ENCODE measurements at regions not wholly inside any gene's neighbourhood (a gene's known extent, or its start where the extent isn't known, plus 50 kb on each side); places are given as distances from the start of the nearest gene placed in this dataset.

DNA sequence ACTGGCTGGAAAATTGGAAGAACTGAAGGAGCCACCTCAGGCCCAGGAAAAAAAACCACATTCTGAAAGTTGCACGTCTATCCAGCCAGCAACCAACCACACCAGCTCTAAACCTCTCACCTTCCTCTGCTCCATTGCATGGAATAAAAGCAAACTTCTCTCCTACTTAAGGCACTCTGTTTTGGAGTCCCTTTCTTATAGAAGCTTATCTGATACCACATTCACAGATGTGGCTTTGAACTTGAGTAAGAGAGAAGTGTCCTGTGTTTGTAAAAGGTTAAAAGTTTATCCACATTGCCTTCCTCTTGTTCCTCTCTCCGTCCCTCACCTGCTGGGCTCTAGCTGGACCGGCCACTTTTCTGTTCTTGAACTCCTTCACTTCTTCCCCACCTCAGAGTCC lies 99.6 kb upstream of the PLXNC1 start:
- Histone ChIP-seq H3K9ac (ENCODE audit: extremely low read depth, insufficient read length, low read length) (no peak overlapping the region), H3K4ac (ENCODE audit: low read depth, low read length) (no peak overlapping the region), H2AK5ac (ENCODE audit: insufficient read length, low read length) (no peak overlapping the region), H3K18ac (ENCODE audit: insufficient read length, low read depth, low read length) (no peak overlapping the region), H3K9me3 (ENCODE audit: control insufficient read depth, low read depth, low read length) (no peaks in the 10 kb centered on the region), H3K27ac (ENCODE audit: insufficient read length, low read depth, low read length) (no peak overlapping the region), H3K4me2 (ENCODE audit: insufficient read depth, insufficient read length, low read length) (no peak overlapping the region), H2BK120ac (ENCODE audit: low read depth, low read length, poor library complexity, severe bottlenecking) (no peak overlapping the region), H3K4me1 (ENCODE audit: insufficient read depth, low read length) (no peaks in the 10 kb centered on the region), H2BK15ac (ENCODE audit: low read depth, low read length) (no peak overlapping the region), H3K56ac (ENCODE audit: insufficient read length, low read depth, low read length) (no peak overlapping the region), H2BK20ac (ENCODE audit: low read depth, low read length, poor library complexity, severe bottlenecking) (no peak overlapping the region), H2AFZ (ENCODE audit: low read length) (no peak overlapping the region), H3K27me3 (ENCODE audit: insufficient read depth, low read length) (no peaks in the 10 kb centered on the region), H3K23ac (ENCODE audit: insufficient read length, low read depth, low read length) (no peak overlapping the region), H4K20me1 (ENCODE audit: control insufficient read depth, insufficient read depth, insufficient read length) (no peaks in the 10 kb centered on the region), H4K91ac (ENCODE audit: insufficient read length, low read depth, low read length) (no peak overlapping the region), H2BK5ac (ENCODE audit: insufficient read length, low read length) (no peak overlapping the region), H4K5ac (ENCODE audit: insufficient read length, low read depth, low read length) (no peak overlapping the region), H4K8ac (replicated peaks; ENCODE audit: insufficient read length, low read depth, low read length) (no peak overlapping the region), H3K79me2 (ENCODE audit: insufficient read depth, low read length) (no peaks in the 10 kb centered on the region), H3T11ph (ENCODE audit: low read length) (no peak overlapping the region), H3K23me2 (ENCODE audit: insufficient read length, low read depth, low read length, poor library complexity, severe bottlenecking) (no peaks in the 10 kb centered on the region), H3K79me1 (ENCODE audit: insufficient read depth, low read depth, low read length, poor library complexity, severe bottlenecking) (no peaks in the 10 kb centered on the region), H2BK12ac (ENCODE audit: insufficient read length, low read depth, low read length) (no peak overlapping the region), H3K14ac (ENCODE audit: insufficient read depth, low read length) (no peak overlapping the region)
- peaks cover 6 to 9% of the 10 kb centered on the region in 2 experiments; a peak in 4 of 5 replicates for H3K9me3 Mint-ChIP-seq
- DNase-seq, result no peak
- H3K27ac Mint-ChIP-seq, result no peak overlapping the region
- TF ChIP-seq, protein P1, sequence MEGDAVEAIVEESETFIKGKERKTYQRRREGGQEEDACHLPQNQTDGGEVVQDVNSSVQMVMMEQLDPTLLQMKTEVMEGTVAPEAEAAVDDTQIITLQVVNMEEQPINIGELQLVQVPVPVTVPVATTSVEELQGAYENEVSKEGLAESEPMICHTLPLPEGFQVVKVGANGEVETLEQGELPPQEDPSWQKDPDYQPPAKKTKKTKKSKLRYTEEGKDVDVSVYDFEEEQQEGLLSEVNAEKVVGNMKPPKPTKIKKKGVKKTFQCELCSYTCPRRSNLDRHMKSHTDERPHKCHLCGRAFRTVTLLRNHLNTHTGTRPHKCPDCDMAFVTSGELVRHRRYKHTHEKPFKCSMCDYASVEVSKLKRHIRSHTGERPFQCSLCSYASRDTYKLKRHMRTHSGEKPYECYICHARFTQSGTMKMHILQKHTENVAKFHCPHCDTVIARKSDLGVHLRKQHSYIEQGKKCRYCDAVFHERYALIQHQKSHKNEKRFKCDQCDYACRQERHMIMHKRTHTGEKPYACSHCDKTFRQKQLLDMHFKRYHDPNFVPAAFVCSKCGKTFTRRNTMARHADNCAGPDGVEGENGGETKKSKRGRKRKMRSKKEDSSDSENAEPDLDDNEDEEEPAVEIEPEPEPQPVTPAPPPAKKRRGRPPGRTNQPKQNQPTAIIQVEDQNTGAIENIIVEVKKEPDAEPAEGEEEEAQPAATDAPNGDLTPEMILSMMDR (conservative IDR thresholded peaks at IDR 0.05), result no peak
- H3K4me3 Mint-ChIP-seq, result no peak overlapping the region
- peaks cover 0 to 11% (median 3%) of the 10 kb centered on the region in 3 experiments; a peak in 2 of 7 replicates for H3K36me3 Mint-ChIP-seq (ENCODE audit: insufficient read depth in 1 of 3, low read depth in 3 of 3)
- H3K27me3 Mint-ChIP-seq (ENCODE audit: low read depth), result peaks cover 1% of the 10 kb centered on the region
- H3K4me1 Mint-ChIP-seq, result peaks cover 9% of the 10 kb centered on the region in 2 experiments
- no CpG with 5 or more reads among the region's 3 CpGs for WGBS (ENCODE audit: extremely low coverage, insufficient read length, low lambda C conversion rate)

Measured in H9 (cell line).